ENCODE measurements at regions not wholly inside any gene's neighbourhood (a gene's known extent, or its start where the extent isn't known, plus 50 kb on each side); places are given as distances from the start of the nearest gene placed in this dataset.

DNA sequence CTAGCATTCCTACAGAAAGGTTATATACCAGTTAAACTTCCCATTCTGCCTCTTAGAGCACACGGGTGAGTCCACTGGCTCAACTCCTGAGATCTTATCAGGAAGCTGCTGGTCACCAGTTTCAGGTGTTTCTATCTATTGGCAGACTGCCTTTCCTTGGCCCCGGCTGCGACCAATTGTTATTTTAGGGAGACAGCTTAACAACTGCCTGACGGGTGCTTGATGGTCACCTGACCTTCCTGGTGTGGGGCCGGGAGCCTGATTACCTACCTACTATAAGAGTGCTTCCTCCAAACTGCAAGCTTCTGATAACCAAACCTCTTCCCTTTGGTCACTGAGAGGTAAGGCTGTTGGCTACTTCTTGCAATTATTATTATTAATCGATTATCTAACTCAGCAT is 122.1 kb upstream of the XIRP2 start (continued):
- TF ChIP-seq, protein P1, sequence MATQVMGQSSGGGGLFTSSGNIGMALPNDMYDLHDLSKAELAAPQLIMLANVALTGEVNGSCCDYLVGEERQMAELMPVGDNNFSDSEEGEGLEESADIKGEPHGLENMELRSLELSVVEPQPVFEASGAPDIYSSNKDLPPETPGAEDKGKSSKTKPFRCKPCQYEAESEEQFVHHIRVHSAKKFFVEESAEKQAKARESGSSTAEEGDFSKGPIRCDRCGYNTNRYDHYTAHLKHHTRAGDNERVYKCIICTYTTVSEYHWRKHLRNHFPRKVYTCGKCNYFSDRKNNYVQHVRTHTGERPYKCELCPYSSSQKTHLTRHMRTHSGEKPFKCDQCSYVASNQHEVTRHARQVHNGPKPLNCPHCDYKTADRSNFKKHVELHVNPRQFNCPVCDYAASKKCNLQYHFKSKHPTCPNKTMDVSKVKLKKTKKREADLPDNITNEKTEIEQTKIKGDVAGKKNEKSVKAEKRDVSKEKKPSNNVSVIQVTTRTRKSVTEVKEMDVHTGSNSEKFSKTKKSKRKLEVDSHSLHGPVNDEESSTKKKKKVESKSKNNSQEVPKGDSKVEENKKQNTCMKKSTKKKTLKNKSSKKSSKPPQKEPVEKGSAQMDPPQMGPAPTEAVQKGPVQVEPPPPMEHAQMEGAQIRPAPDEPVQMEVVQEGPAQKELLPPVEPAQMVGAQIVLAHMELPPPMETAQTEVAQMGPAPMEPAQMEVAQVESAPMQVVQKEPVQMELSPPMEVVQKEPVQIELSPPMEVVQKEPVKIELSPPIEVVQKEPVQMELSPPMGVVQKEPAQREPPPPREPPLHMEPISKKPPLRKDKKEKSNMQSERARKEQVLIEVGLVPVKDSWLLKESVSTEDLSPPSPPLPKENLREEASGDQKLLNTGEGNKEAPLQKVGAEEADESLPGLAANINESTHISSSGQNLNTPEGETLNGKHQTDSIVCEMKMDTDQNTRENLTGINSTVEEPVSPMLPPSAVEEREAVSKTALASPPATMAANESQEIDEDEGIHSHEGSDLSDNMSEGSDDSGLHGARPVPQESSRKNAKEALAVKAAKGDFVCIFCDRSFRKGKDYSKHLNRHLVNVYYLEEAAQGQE (IDR thresholded peaks at IDR 0.05; ENCODE audit: unreplicated experiment): no peak
- TF ChIP-seq ZNF331 (CRISPR knock-in tag; IDR thresholded peaks at IDR 0.05; ENCODE audit: low read depth) (no peak), EZH2phosphoT487 (IDR thresholded peaks at IDR 0.05; ENCODE audit: unreplicated experiment) (no peak)

GRCh38 chr2:166765141-166765540 is 123.1 kb upstream of the XIRP2 start:
- Histone ChIP-seq H2AFZ (no peak overlapping the region), H3K27me3 (ENCODE audit: insufficient read depth) (no peaks in the 10 kb centered on the region), H3K9me2 (ENCODE audit: insufficient read depth) (no peaks in the 10 kb centered on the region), H3K4me2 (no peak overlapping the region; the same call in 1 of the 2 replicates), H3K36me3 (ENCODE audit: insufficient read depth) (no peaks in the 10 kb centered on the region), H3K4me1 (ENCODE audit: insufficient read depth) (peaks cover 28% of the 10 kb centered on the region), H3K4me3 (no peak overlapping the region), H3F3A (replicated peaks; ENCODE audit: low read depth) (no peaks in the 10 kb centered on the region), H3K79me2 (replicated peaks; ENCODE audit: insufficient read depth) (no peaks in the 10 kb centered on the region), H3K27ac (ENCODE audit: low read depth) (peak overlapping the region; percentile 32; the same call in 1 of the 2 replicates), H4K20me1 (replicated peaks; ENCODE audit: insufficient read depth) (no peaks in the 10 kb centered on the region)
- H3K4me3 Mint-ChIP-seq: no peak overlapping the region
- peak; percentile 56 for DNase-seq (ENCODE audit: low spot score)
- peak; percentile 96 for ATAC-seq
- H3K27ac Mint-ChIP-seq: peak overlapping the region; percentile 61; the same call in 1 of the 2 replicates
- peaks cover 10% of the 10 kb centered on the region; the same call in 1 of the 3 replicates for H3K36me3 Mint-ChIP-seq (ENCODE audit: low read depth)
- H3K4me1 Mint-ChIP-seq: peaks cover 20% of the 10 kb centered on the region
- H3K27me3 Mint-ChIP-seq (ENCODE audit: insufficient read depth, low read depth, poor library complexity): peaks cover 5% of the 10 kb centered on the region
- H3K9me3 Mint-ChIP-seq: no peaks in the 10 kb centered on the region; the same call in 2 of the 3 replicates
- no peak for TF ChIP-seq NANOG (IDR thresholded peaks at IDR 0.05; ENCODE audit: borderline replicate concordance)
- TF ChIP-seq POLR2AphosphoS5 (IDR thresholded peaks at IDR 0.05; ENCODE audit: low read depth): no peak
- TF ChIP-seq ZNF462 (CRISPR knock-in tag; IDR thresholded peaks at IDR 0.05): no peak
- no peak for TF ChIP-seq EZH2 (IDR thresholded peaks at IDR 0.05; ENCODE audit: low read depth, unreplicated experiment)
- TF ChIP-seq ZNF331 (CRISPR knock-in tag; IDR thresholded peaks at IDR 0.05; ENCODE audit: low read depth): no peak
- no peak for TF ChIP-seq STAT1 (IDR thresholded peaks at IDR 0.05; ENCODE audit: unreplicated experiment)

All from GM23338 (cell line).